GM12878 (cell line): ENCODE measurements at regions not wholly inside any gene's neighbourhood (a gene's known extent, or its start where the extent isn't known, plus 50 kb on each side); places are given as distances from the start of the nearest gene placed in this dataset.

Source experiments
- ATAC-seq: fragments of 200-7000 bp; cut with Tn5 transposase; 3 replicates; pipeline ENCODE4 v1.9.1; 2020; ENCODE audit warnings: mild to moderate bottlenecking, moderate library complexity
- BruUV-seq: library from RNA; stranded (reverse); fragments of 400-500 nt; replicated peaks from 2 replicates; lab custom pipeline; 2021; lab: Mats Ljungman, UMichigan
- CTCF ChIA-PET: fragments of 300-600 bp; sonication (Branson Sonifier 250); formaldehyde crosslinking; extraction: SDS; loops from one replicate; lab custom pipeline; 2021; ENCODE audit warnings: inconsistent platforms; lab: Yijun Ruan, JAX
- POLR2A ChIA-PET: fragments of 350-600 bp; formaldehyde crosslinking; extraction: SDS; loops from one replicate; lab custom pipeline; 2021; ENCODE audit warnings: inconsistent platforms; lab: Charles Lee
- RAD21 ChIA-PET: fragments of 300-600 bp; sonication (Branson Sonifier 250); formaldehyde crosslinking; loops from one replicate; lab custom pipeline; 2023; ENCODE audit warnings: antibody characterized with exemption; ENCODE audit not compliant: unreplicated experiment; lab: Charles Lee
- SMC1A ChIA-PET: fragments of 300-600 bp; sonication (Branson Sonifier 250); formaldehyde crosslinking; loops from one replicate; lab custom pipeline; 2023; ENCODE audit not compliant: unreplicated experiment, uncharacterized antibody; lab: Charles Lee
- DNase-seq: peaks from one replicate; pipeline ENCODE4 v3.0.0-alpha.2; 2011; ENCODE audit warnings: low read depth, low spot score
- FAIRE-seq: peaks from 3 replicates; lab custom pipeline; 2011; peaks lifted over from hg19 to GRCh38; lab: Jason Lieb, UNC
- H2AFZ ChIP-seq: 2 replicates; pipeline ENCODE4 v1.6.0; 2011; ENCODE audit warnings: low read depth, low read length, control low read depth; ENCODE audit not compliant: control insufficient read depth
- H3K27ac ChIP-seq: 2 replicates; pipeline ENCODE4 v1.5.1; 2011; ENCODE audit warnings: control low read depth; ENCODE audit not compliant: control insufficient read depth, insufficient read depth
- H3K27me3 ChIP-seq, 2 experiments: replicated peaks in 1 of 2; 2 replicates each; pipeline versions ENCODE4 v1.6.0 to v1.6.1; 2011; ENCODE audit warnings: low read length in 1 of 2; ENCODE audit not compliant: control insufficient read depth in 2 of 2, insufficient read depth in 2 of 2
- H3K36me3 ChIP-seq, 2 experiments: 2 replicates each; pipeline ENCODE4 v1.5.1; 2011; ENCODE audit warnings: low read length in 1 of 2; ENCODE audit not compliant: control insufficient read depth in 2 of 2, insufficient read depth in 2 of 2
- H3K4me1 ChIP-seq: 2 replicates; pipeline ENCODE4 v1.6.1; 2011; ENCODE audit warnings: mild to moderate bottlenecking, low read length, moderate library complexity, mixed read lengths; ENCODE audit not compliant: control insufficient read depth, insufficient read depth
- H3K4me2 ChIP-seq: 2 replicates; pipeline ENCODE4 v1.6.0; 2011; ENCODE audit warnings: control low read depth; ENCODE audit not compliant: control insufficient read depth, insufficient read depth
- H3K4me3 ChIP-seq: fragments of 200-600 bp; sonication (generic); 2 replicates; pipeline ENCODE4 v1.5.1; 2016
- H3K79me2 ChIP-seq: 2 replicates; pipeline ENCODE4 v1.6.0; 2011; ENCODE audit warnings: low read length; ENCODE audit not compliant: control insufficient read depth, insufficient read depth
- H3K9ac ChIP-seq: 2 replicates; pipeline ENCODE4 v1.8.0; 2011; ENCODE audit warnings: low read length, control low read depth, mixed read lengths; ENCODE audit not compliant: control insufficient read depth, insufficient read depth
- H3K9me3 ChIP-seq: replicated peaks from 3 replicates; pipeline ENCODE4 v1.5.1; 2011; ENCODE audit warnings: mild to moderate bottlenecking, low read length; ENCODE audit not compliant: control insufficient read depth, insufficient read depth
- H4K20me1 ChIP-seq: 2 replicates; pipeline ENCODE4 v1.6.0; 2011; ENCODE audit not compliant: control insufficient read depth, insufficient read depth
- BRCA1 ChIP-seq: IDR thresholded peaks from 2 replicates; pipeline ENCODE4 v1.6.1; 2011; ENCODE audit warnings: low read depth, low read length, improper control_type of control experiment
- CBFB ChIP-seq: IDR thresholded peaks from 2 replicates; pipeline ENCODE4 v1.6.1; 2016; ENCODE audit warnings: antibody characterized with exemption, low read depth
- CREB1 ChIP-seq: IDR thresholded peaks from 2 replicates; pipeline ENCODE4 v1.6.1; 2012; ENCODE audit warnings: low read depth, mild to moderate bottlenecking, inconsistent platforms
- CTCF ChIP-seq, 3 experiments: IDR thresholded peaks in 2 of 3; conservative IDR thresholded peaks in 1 of 3; 2 replicates each; pipeline ENCODE4 v1.5.1; 2011; ENCODE audit warnings: low read depth in 3 of 3, low read length in 3 of 3, mild to moderate bottlenecking in 3 of 3, control low read depth in 2 of 3, moderate library complexity in 2 of 3, inconsistent platforms in 1 of 3, mixed read lengths in 1 of 3; ENCODE audit not compliant: control insufficient read depth in 2 of 3, insufficient read depth in 1 of 3; ENCODE audit errors: extremely low read depth in 1 of 3
- JUND ChIP-seq: IDR thresholded peaks from 2 replicates; pipeline ENCODE4 v1.6.1; 2012; ENCODE audit warnings: low read depth, mild to moderate bottlenecking, low read length, improper control_type of control experiment, moderate library complexity
- KLF5 ChIP-seq: fragments of 450-650 bp; IDR thresholded peaks from 2 replicates; pipeline ENCODE4 v1.6.1; 2014; ENCODE audit warnings: mild to moderate bottlenecking; ENCODE audit not compliant: partially characterized antibody
- LARP7 ChIP-seq: fragments of 450-650 bp; IDR thresholded peaks from 2 replicates; pipeline ENCODE4 v1.6.1; 2017; ENCODE audit warnings: mild to moderate bottlenecking
- POLR2AphosphoS5 ChIP-seq: IDR thresholded peaks from 2 replicates; pipeline ENCODE4 v1.6.1; 2011; ENCODE audit warnings: mild to moderate bottlenecking, low read length, inconsistent platforms
- REST ChIP-seq: IDR thresholded peaks from 2 replicates; pipeline ENCODE4 v1.6.1; 2012; ENCODE audit warnings: mild to moderate bottlenecking, low read depth, low read length
- SREBF1 ChIP-seq: IDR thresholded peaks from 2 replicates; pipeline ENCODE4 v1.6.1; 2012; ENCODE audit warnings: mild to moderate bottlenecking, low read length
- SREBF2 ChIP-seq: IDR thresholded peaks from 2 replicates; pipeline ENCODE4 v1.6.1; 2012; ENCODE audit warnings: mild to moderate bottlenecking, low read length
- ZBED1 ChIP-seq: IDR thresholded peaks from 2 replicates; pipeline ENCODE4 v1.6.1; 2016; ENCODE audit warnings: borderline replicate concordance
- ZSCAN29 ChIP-seq: fragments of 450-650 bp; IDR thresholded peaks from 2 replicates; pipeline ENCODE4 v1.6.1; 2017; ENCODE audit warnings: mild to moderate bottlenecking, moderate library complexity
- WGBS: methylation state at CpG from one replicate; pipeline ENCODE4 v1.1.6; 2016; ENCODE audit warnings: low lambda C conversion rate; ENCODE audit not compliant: insufficient replicate concordance, insufficient coverage; ENCODE audit errors: missing lambda C conversion rate; 5-methylcytosine and 5-hydroxymethylcytosine counted together
- in situ Hi-C: fragments of 300-500 bp; cut with MboI; formaldehyde crosslinking; loops from 9 replicates; pipeline ENCODE4 v1.14.3; 2018; ENCODE audit warnings: mixed read lengths
- intact Hi-C: fragments of 100-400 bp; cut with micrococcal nuclease; formaldehyde crosslinking; loops from one replicate; pipeline ENCODE4 v1.14.2; 2022; ENCODE audit not compliant: unreplicated experiment

GRCh38 chr1:118247593-118247992 is 62.6 kb upstream of the SPAG17 start:
- Histone ChIP-seq H3K9me3 (no peaks in the 10 kb centered on the region), H3K4me1 (no peaks in the 10 kb centered on the region), H3K27ac (no peak overlapping the region), H3K79me2 (no peaks in the 10 kb centered on the region), H3K36me3 (no peaks in the 10 kb centered on the region), H4K20me1 (no peaks in the 10 kb centered on the region), H3K4me3 (no peak overlapping the region), H3K4me2 (no peak overlapping the region), H2AFZ (no peak overlapping the region), H3K9ac (no peak overlapping the region), H3K27me3 (peaks cover 0 to 1% of the 10 kb centered on the region in 2 experiments; a peak in 1 of 4 replicates)
- no peak for DNase-seq
- ChIA-PET SMC1A (interaction anchor here (1.6 kb wide), 1 partner anchor 93 kb away, joined by 4 read pairs; no protein-coding TSS in a partner anchor), RAD21 (no interaction called here), POLR2A (no interaction called here), CTCF (interaction anchor here (0.9 to 1.2 kb wide), 3 partner anchors 12 to 24 kb away, joined by 3 to 4 read pairs (median 3); no protein-coding TSS in a partner anchor)
- TF ChIP-seq ZBED1 (no peak), CTCF (IDR thresholded peaks at IDR 0.05 in 2 of 3, conservative IDR thresholded peaks at IDR 0.05 in 1 of 3; ENCODE audit: control insufficient read depth in 2 of 3, extremely low read depth in 1 of 3, insufficient read depth in 1 of 3, low read depth in 3 of 3, low read length in 3 of 3) (peak; percentile 29 to 37 (median 30); a peak in 5 of 6 replicates), ZSCAN29 (no peak), LARP7 (no peak)
- peak; percentile 59; the same call in 2 of the 3 replicates for ATAC-seq
- FAIRE-seq: no peak
- in situ Hi-C loops: no loop called here
- no TSS peak for BruUV-seq
- 32% methylated on average over 3 of the region's 3 CpGs for WGBS
- intact Hi-C loops: no loop called here

- Histone ChIP-seq H3K27me3 (peaks cover 0 to 1% of the 10 kb centered on the region in 2 experiments; a peak in 2 of 4 replicates), H3K36me3 (no peaks in the 10 kb centered on the region), H3K79me2 (no peaks in the 10 kb centered on the region), H3K4me1 (no peaks in the 10 kb centered on the region), H3K4me2 (no peak overlapping the region), H3K9me3 (no peaks in the 10 kb centered on the region), H3K27ac (no peak overlapping the region), H2AFZ (no peak overlapping the region), H3K9ac (no peak overlapping the region), H3K4me3 (no peak overlapping the region), H4K20me1 (no peaks in the 10 kb centered on the region)
- ChIA-PET SMC1A (no interaction called here), RAD21 (no interaction called here), CTCF (no interaction called here), POLR2A (no interaction called here)
- FAIRE-seq: no peak
- no peak for DNase-seq
- no peak for ATAC-seq
- intact Hi-C loops (no loop called here), in situ Hi-C loops (no loop called here)
- BruUV-seq: no TSS peak
- no peak for TF ChIP-seq KLF5
- TF ChIP-seq SREBF1: no peak
- no peak for TF ChIP-seq REST
- no peak for TF ChIP-seq CREB1
- no peak for TF ChIP-seq SREBF2
- TF ChIP-seq JUND: no peak
- no peak for TF ChIP-seq POLR2AphosphoS5
- no peak for TF ChIP-seq BRCA1
- no peak for TF ChIP-seq CBFB
Observed at GRCh38 chr1:118246646-118247045, 61.6 kb upstream of the SPAG17 start.
